ENCODE measurements at regions not wholly inside any gene's neighbourhood (a gene's known extent, or its start where the extent isn't known, plus 50 kb on each side); places are given as distances from the start of the nearest gene placed in this dataset.
"Not testable (repeated sequence)": the region's sequence is repeated elsewhere in the genome, so short reads cannot be mapped to it uniquely, and the experiment has no call there.

- DNase-seq, result not testable (repeated sequence)
These were observed 93.2 kb upstream of the RPH3AL start, which contains the start of gene RFLNB for GRCh38 chr17:445839-446238. TSS of gene RFLNB (minus strand) at chr17:445939.

GRCh38 chr17:444879-445454, 92.4 kb upstream of the RPH3AL start:
- DNase-seq, result no peak

- no peak for DNase-seq
These were observed 90.5 kb upstream of the RPH3AL start for GRCh38 chr17:443109-443508.

- no peak for DNase-seq
These were observed 88.7 kb upstream of the RPH3AL start for GRCh38 chr17:441155-441950.

- DNase-seq, result no peak
These were observed 85.6 kb upstream of the RPH3AL start for GRCh38 chr17:438191-438590.

GRCh38 chr17:437545-437944, 84.9 kb upstream of the RPH3AL start:
- no peak for DNase-seq

- DNase-seq, result no peak
These were observed 84.0 kb upstream of the RPH3AL start for GRCh38 chr17:436571-436970.

GRCh38 chr17:432471-432870, 79.9 kb upstream of the RPH3AL start:
- not testable (repeated sequence) for DNase-seq

- DNase-seq, result no peak
These were observed 78.9 kb upstream of the RPH3AL start for GRCh38 chr17:431494-431893.

GRCh38 chr17:429589-429988, 77.0 kb upstream of the RPH3AL start:
- no peak for DNase-seq

GRCh38 chr17:428414-428813, 75.8 kb upstream of the RPH3AL start:
- DNase-seq, result no peak

GRCh38 chr17:427891-428290, 75.3 kb upstream of the RPH3AL start:
- no peak for DNase-seq

- DNase-seq, result peak; percentile 36
These were observed 74.7 kb upstream of the RPH3AL start for GRCh38 chr17:427327-427726.

GRCh38 chr17:422196-422930, 69.8 kb upstream of the RPH3AL start:
- no peak for DNase-seq

GRCh38 chr17:420479-421175, 68.0 kb upstream of the RPH3AL start:
- no peak for DNase-seq

- DNase-seq, result no peak
These were observed 66.6 kb upstream of the RPH3AL start for GRCh38 chr17:419073-419735.

- no peak for DNase-seq
These were observed 65.8 kb upstream of the RPH3AL start for GRCh38 chr17:418421-418751.

GRCh38 chr17:417691-418420, 65.2 kb upstream of the RPH3AL start:
- DNase-seq, result no peak

- DNase-seq, result no peak
These were observed 63.9 kb upstream of the RPH3AL start for GRCh38 chr17:416293-417206.

GRCh38 chr17:413706-414380, 61.2 kb upstream of the RPH3AL start:
- no peak for DNase-seq

- no peak for DNase-seq
These were observed 60.4 kb upstream of the RPH3AL start for GRCh38 chr17:413016-413350.

All from retina (tissue), 1 donor.